GM23338 (cell line): ENCODE measurements at regions not wholly inside any gene's neighbourhood (a gene's known extent, or its start where the extent isn't known, plus 50 kb on each side); places are given as distances from the start of the nearest gene placed in this dataset.

Source experiments
- EZH2 ChIP-seq: fragments of 200-600 bp; sonication (generic); IDR thresholded peaks from one replicate; pipeline ENCODE4 v1.8.0; 2017; ENCODE audit warnings: antibody characterized with exemption, mild to moderate bottlenecking, low read depth; ENCODE audit not compliant: unreplicated experiment
- POLR2AphosphoS5 ChIP-seq: IDR thresholded peaks from 2 replicates; pipeline ENCODE4 v1.6.1; 2016; ENCODE audit warnings: antibody characterized with exemption, low read depth
- TF ChIP-seq, protein P1 (sequence below), 2 experiments: fragments of 200-600 bp in 1 of 2; sonication (generic) in 1 of 2; conservative IDR thresholded peaks; 2 replicates each; pipeline versions ENCODE4 v1.5.1 to v1.6.1; 2016 to 2017; ENCODE audit warnings: antibody characterized with exemption in 2 of 2, low read depth in 2 of 2, mild to moderate bottlenecking in 2 of 2, moderate library complexity in 1 of 2

- TF ChIP-seq POLR2AphosphoS5, result no peak
- TF ChIP-seq, protein P1, sequence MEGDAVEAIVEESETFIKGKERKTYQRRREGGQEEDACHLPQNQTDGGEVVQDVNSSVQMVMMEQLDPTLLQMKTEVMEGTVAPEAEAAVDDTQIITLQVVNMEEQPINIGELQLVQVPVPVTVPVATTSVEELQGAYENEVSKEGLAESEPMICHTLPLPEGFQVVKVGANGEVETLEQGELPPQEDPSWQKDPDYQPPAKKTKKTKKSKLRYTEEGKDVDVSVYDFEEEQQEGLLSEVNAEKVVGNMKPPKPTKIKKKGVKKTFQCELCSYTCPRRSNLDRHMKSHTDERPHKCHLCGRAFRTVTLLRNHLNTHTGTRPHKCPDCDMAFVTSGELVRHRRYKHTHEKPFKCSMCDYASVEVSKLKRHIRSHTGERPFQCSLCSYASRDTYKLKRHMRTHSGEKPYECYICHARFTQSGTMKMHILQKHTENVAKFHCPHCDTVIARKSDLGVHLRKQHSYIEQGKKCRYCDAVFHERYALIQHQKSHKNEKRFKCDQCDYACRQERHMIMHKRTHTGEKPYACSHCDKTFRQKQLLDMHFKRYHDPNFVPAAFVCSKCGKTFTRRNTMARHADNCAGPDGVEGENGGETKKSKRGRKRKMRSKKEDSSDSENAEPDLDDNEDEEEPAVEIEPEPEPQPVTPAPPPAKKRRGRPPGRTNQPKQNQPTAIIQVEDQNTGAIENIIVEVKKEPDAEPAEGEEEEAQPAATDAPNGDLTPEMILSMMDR (conservative IDR thresholded peaks at IDR 0.05; ENCODE audit: low read depth in 2 of 2), result no peak
- no peak for TF ChIP-seq EZH2
Measured at GRCh38 chr12:124713436-124714082, 146.1 kb upstream of the NCOR2 start.
